OCI-LY1 (cell line): ENCODE measurements at regions not wholly inside any gene's neighbourhood (a gene's known extent, or its start where the extent isn't known, plus 50 kb on each side); places are given as distances from the start of the nearest gene placed in this dataset.

Experiments
- H2AFZ ChIP-seq: fragments of 200-600 bp; sonication (generic), shearing (Covaris generic); 2 replicates; pipeline ENCODE4 v1.6.0; 2014; ENCODE audit warnings: antibody characterized with exemption, mild to moderate bottlenecking, low read length
- H3F3A ChIP-seq: fragments of 200-600 bp; sonication (generic), shearing (Covaris generic); 2 replicates; pipeline ENCODE4 v1.6.0; 2014; ENCODE audit warnings: mild to moderate bottlenecking, antibody characterized with exemption, low read length, moderate library complexity; ENCODE audit not compliant: insufficient read depth
- H3K27ac ChIP-seq: fragments of 200-600 bp; sonication (generic); 2 replicates; pipeline ENCODE4 v1.5.1; 2014; ENCODE audit warnings: low read length, mixed run types, mild to moderate bottlenecking, low read depth; ENCODE audit not compliant: poor library complexity, severe bottlenecking
- H3K27me3 ChIP-seq: fragments of 200-600 bp; sonication (generic); 2 replicates; pipeline ENCODE4 v1.6.0; 2014; ENCODE audit warnings: antibody characterized with exemption, mild to moderate bottlenecking, low read length, moderate library complexity; ENCODE audit not compliant: insufficient read depth
- H3K36me3 ChIP-seq: fragments of 200-600 bp; sonication (generic); 2 replicates; pipeline ENCODE4 v1.6.1; 2014; ENCODE audit warnings: mild to moderate bottlenecking, antibody characterized with exemption, low read length, moderate library complexity, mixed read lengths; ENCODE audit not compliant: insufficient read depth
- H3K4me1 ChIP-seq: fragments of 200-600 bp; sonication (generic); 2 replicates; pipeline ENCODE4 v1.5.1; 2014; ENCODE audit warnings: mild to moderate bottlenecking, low read length, moderate library complexity; ENCODE audit not compliant: insufficient read depth, severe bottlenecking
- H3K4me2 ChIP-seq: fragments of 200-600 bp; sonication (generic), shearing (Covaris generic); 2 replicates; pipeline ENCODE4 v1.6.1; 2014; ENCODE audit warnings: low read length
- H3K4me3 ChIP-seq: fragments of 200-600 bp; sonication (generic); 2 replicates; pipeline ENCODE4 v1.5.1; 2014; ENCODE audit warnings: low read length, low read depth, mild to moderate bottlenecking, mixed read lengths; ENCODE audit not compliant: poor library complexity, severe bottlenecking
- H3K79me2 ChIP-seq: fragments of 200-600 bp; shearing (Covaris generic); 2 replicates; pipeline ENCODE4 v1.6.1; 2016; ENCODE audit warnings: mixed run types, low read length, mixed read lengths; ENCODE audit not compliant: insufficient read depth
- H3K9ac ChIP-seq: fragments of 200-600 bp; sonication (generic), shearing (Covaris generic); 2 replicates; pipeline ENCODE4 v1.6.1; 2014; ENCODE audit warnings: mild to moderate bottlenecking, low read length, mixed read lengths
- H3K9me2 ChIP-seq: fragments of 200-600 bp; sonication (generic), shearing (Covaris generic); 2 replicates; pipeline ENCODE4 v1.6.1; 2014; ENCODE audit warnings: low read depth, mild to moderate bottlenecking, low read length, mixed read lengths
- H3K9me3 ChIP-seq: fragments of 200-600 bp; shearing (Covaris generic); 2 replicates; pipeline ENCODE4 v1.6.1; 2014; ENCODE audit warnings: low read length, mixed read lengths
- H4K20me1 ChIP-seq: fragments of 200-600 bp; sonication (generic), shearing (Covaris generic); 2 replicates; pipeline ENCODE4 v1.6.0; 2016; ENCODE audit warnings: mild to moderate bottlenecking, low read length; ENCODE audit not compliant: insufficient read depth
- CTCF ChIP-seq: fragments of 200-600 bp; sonication (generic), shearing (Covaris generic); IDR thresholded peaks from 2 replicates; pipeline ENCODE4 v1.5.1; 2017; ENCODE audit warnings: mild to moderate bottlenecking, antibody characterized with exemption, low read length, moderate library complexity, mixed read lengths
- EZH2 ChIP-seq: fragments of 200-600 bp; sonication (generic), shearing (Covaris generic); IDR thresholded peaks from 2 replicates; pipeline ENCODE4 v1.8.0; 2017; ENCODE audit warnings: borderline replicate concordance, mixed run types, mild to moderate bottlenecking, antibody characterized with exemption, low read length, moderate library complexity, mixed read lengths

DNA sequence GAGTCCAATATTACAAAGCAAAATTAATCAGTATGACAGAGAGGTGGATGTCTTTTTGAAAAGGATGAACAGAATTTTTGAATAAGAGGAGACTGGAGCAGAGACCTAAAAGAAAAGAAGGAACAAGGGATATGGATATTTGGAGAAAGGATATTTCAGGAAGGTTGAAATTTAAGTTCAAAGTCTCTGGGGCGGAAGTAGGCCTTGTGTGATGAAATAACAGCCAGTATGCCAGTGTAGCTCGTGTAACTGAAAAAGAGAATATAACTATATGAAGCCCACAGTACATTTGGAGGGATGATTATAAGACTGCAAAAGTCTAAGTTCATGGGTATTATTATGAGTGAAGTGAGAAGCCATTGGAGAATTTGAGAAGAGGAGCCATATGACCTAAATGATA, 766.7 kb downstream of the GBE1 start:
- no peak overlapping the region for H3K27ac ChIP-seq
- no peaks in the 10 kb centered on the region for H3F3A ChIP-seq
- no peaks in the 10 kb centered on the region for H3K9me2 ChIP-seq
- no peak overlapping the region for H3K4me2 ChIP-seq
- H3K9ac ChIP-seq = no peak overlapping the region
- H3K36me3 ChIP-seq = no peaks in the 10 kb centered on the region
- H3K9me3 ChIP-seq = no peaks in the 10 kb centered on the region
- H3K4me3 ChIP-seq = no peak overlapping the region
- H3K4me1 ChIP-seq = no peaks in the 10 kb centered on the region
- H4K20me1 ChIP-seq = no peaks in the 10 kb centered on the region
- H3K27me3 ChIP-seq = no peaks in the 10 kb centered on the region
- no peak overlapping the region for H2AFZ ChIP-seq
- TF ChIP-seq CTCF = no peak
- TF ChIP-seq EZH2 = no peak
- no peaks in the 10 kb centered on the region for H3K79me2 ChIP-seq

DNA sequence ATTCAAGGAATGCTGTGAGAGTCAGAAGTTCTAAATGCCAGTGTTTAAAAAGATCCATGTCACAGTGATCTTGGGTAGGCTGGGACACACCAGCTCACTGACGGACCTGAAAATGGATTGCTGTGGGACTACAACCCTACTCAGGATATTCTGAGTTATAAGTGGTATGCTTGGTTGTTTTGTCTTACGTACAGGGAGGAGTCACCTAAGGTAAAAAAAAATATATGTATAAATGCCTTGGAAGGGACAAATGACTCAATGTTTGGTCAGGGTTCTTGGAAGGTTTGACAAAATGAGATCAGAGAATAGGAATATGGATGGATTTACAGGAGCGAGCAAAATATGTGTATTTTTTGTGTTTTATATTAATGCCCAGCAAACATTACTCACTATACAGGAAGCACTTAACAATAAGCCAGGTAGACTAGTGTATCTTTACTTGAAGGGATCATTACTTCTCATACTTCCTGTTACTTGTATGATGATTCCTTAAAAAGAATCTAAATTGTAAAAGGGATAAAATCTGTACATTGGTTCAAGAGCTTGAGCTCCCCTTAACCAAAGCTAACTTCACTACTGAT, 767.3 kb downstream of the GBE1 start:
- H3K79me2 ChIP-seq = no peaks in the 10 kb centered on the region
- no peak overlapping the region for H3K4me2 ChIP-seq
- H3K9me3 ChIP-seq = no peaks in the 10 kb centered on the region
- H3K27ac ChIP-seq = no peak overlapping the region
- no peak overlapping the region for H2AFZ ChIP-seq
- no peak overlapping the region for H3K9ac ChIP-seq
- no peak overlapping the region for H3K4me3 ChIP-seq
- no peaks in the 10 kb centered on the region for H3F3A ChIP-seq
- H4K20me1 ChIP-seq = no peaks in the 10 kb centered on the region
- no peaks in the 10 kb centered on the region for H3K9me2 ChIP-seq
- H3K36me3 ChIP-seq = no peaks in the 10 kb centered on the region
- TF ChIP-seq CTCF (no peak), EZH2 (no peak)
- no peaks in the 10 kb centered on the region for H3K4me1 ChIP-seq
- no peaks in the 10 kb centered on the region for H3K27me3 ChIP-seq

DNA sequence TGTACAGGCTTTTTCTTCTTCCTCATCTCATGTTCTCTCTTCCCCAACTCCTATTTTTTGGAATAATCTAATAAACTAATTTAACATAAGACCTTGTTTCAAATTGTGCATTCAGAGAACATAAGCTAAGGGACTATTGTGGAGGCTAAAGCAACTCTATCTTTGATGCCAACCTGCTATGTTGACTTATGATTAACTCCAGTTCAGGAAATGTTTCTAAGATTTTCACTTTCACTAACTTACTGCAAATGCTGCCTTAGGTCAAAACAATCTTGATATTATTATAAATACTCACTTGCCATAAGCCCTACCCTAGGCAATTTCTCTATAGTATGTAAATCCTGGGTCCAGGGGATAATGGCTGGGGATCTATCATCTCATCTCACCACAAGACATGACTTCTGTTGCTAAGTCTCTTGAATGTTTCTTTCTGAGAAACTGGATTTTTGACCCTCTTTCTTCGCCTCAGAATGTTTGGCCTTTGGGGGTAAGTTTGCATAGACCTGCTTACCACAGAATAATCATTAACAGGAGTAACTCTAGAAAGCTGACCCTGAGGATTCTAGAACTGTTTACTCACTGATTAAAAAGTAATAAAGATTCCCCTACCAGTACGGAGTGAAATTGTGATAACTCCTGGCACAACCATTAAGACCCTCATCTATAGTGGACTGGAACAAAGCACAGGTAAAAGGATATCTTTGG, 768.1 kb downstream of the GBE1 start:
- no peaks in the 10 kb centered on the region for H3K27me3 ChIP-seq
- no peak overlapping the region for H3K27ac ChIP-seq
- no peaks in the 10 kb centered on the region for H3K9me2 ChIP-seq
- H3K9me3 ChIP-seq = no peaks in the 10 kb centered on the region
- no peaks in the 10 kb centered on the region for H3K36me3 ChIP-seq
- TF ChIP-seq CTCF (no peak), EZH2 (no peak)
- no peaks in the 10 kb centered on the region for H3F3A ChIP-seq
- no peak overlapping the region for H3K4me2 ChIP-seq
- H2AFZ ChIP-seq = no peak overlapping the region
- H3K4me3 ChIP-seq = no peak overlapping the region
- H3K4me1 ChIP-seq = no peaks in the 10 kb centered on the region
- no peaks in the 10 kb centered on the region for H3K79me2 ChIP-seq
- no peaks in the 10 kb centered on the region for H4K20me1 ChIP-seq
- H3K9ac ChIP-seq = no peak overlapping the region
